G401.6 (cell line): ENCODE measurements at regions not wholly inside any gene's neighbourhood (a gene's known extent, or its start where the extent isn't known, plus 50 kb on each side); places are given as distances from the start of the nearest gene placed in this dataset.

Experiments
- FAIRE-seq: peaks from 2 replicates; lab custom pipeline; 2012; peaks lifted over from hg19 to GRCh38; lab: Jason Lieb, UNC

GRCh38 chr7:25863005-25863728, 288.8 kb upstream of the NFE2L3 start:
- FAIRE-seq, result no peak

GRCh38 chr7:25863729-25864110, 288.3 kb upstream of the NFE2L3 start:
- FAIRE-seq, result no peak

- no peak for FAIRE-seq
These were observed 287.5 kb upstream of the NFE2L3 start for GRCh38 chr7:25864511-25864910.

- FAIRE-seq, result no peak
These were observed 286.9 kb upstream of the NFE2L3 start for GRCh38 chr7:25864943-25865751.

- FAIRE-seq, result peak; percentile 27
These were observed 283.5 kb upstream of the NFE2L3 start for GRCh38 chr7:25868509-25868908.

- FAIRE-seq, result peak; percentile 30
These were observed 281.4 kb upstream of the NFE2L3 start for GRCh38 chr7:25870574-25870973.

- no peak for FAIRE-seq
These were observed 275.9 kb upstream of the NFE2L3 start for GRCh38 chr7:25876092-25876491.

GRCh38 chr7:25877802-25878789, 273.9 kb upstream of the NFE2L3 start:
- peak; percentile 67 for FAIRE-seq

- FAIRE-seq, result no peak
These were observed 272.2 kb upstream of the NFE2L3 start for GRCh38 chr7:25879799-25880198.

- FAIRE-seq, result no peak
These were observed 270.5 kb upstream of the NFE2L3 start for GRCh38 chr7:25881317-25882037.

GRCh38 chr7:25882151-25882773, 269.7 kb upstream of the NFE2L3 start:
- peak; percentile 99 for FAIRE-seq

- FAIRE-seq, result peak; percentile 81
These were observed 267.7 kb upstream of the NFE2L3 start for GRCh38 chr7:25884265-25884828.

- no peak for FAIRE-seq
These were observed 266.9 kb upstream of the NFE2L3 start for GRCh38 chr7:25885057-25885576.

GRCh38 chr7:25886387-25887240, 265.4 kb upstream of the NFE2L3 start:
- peak; percentile 96 for FAIRE-seq

- FAIRE-seq, result no peak
These were observed 264.7 kb upstream of the NFE2L3 start for GRCh38 chr7:25887266-25887665.

GRCh38 chr7:25887795-25888559, 264.0 kb upstream of the NFE2L3 start:
- FAIRE-seq, result peak; percentile 73

GRCh38 chr7:25889765-25890164, 262.2 kb upstream of the NFE2L3 start:
- FAIRE-seq, result peak; percentile 79

- FAIRE-seq, result no peak
These were observed 260.4 kb upstream of the NFE2L3 start for GRCh38 chr7:25891591-25891990.

GRCh38 chr7:25893436-25893835, 258.6 kb upstream of the NFE2L3 start:
- FAIRE-seq, result peak; percentile 90
